ENCODE measurements at regions not wholly inside any gene's neighbourhood (a gene's known extent, or its start where the extent isn't known, plus 50 kb on each side); places are given as distances from the start of the nearest gene placed in this dataset.

DNA sequence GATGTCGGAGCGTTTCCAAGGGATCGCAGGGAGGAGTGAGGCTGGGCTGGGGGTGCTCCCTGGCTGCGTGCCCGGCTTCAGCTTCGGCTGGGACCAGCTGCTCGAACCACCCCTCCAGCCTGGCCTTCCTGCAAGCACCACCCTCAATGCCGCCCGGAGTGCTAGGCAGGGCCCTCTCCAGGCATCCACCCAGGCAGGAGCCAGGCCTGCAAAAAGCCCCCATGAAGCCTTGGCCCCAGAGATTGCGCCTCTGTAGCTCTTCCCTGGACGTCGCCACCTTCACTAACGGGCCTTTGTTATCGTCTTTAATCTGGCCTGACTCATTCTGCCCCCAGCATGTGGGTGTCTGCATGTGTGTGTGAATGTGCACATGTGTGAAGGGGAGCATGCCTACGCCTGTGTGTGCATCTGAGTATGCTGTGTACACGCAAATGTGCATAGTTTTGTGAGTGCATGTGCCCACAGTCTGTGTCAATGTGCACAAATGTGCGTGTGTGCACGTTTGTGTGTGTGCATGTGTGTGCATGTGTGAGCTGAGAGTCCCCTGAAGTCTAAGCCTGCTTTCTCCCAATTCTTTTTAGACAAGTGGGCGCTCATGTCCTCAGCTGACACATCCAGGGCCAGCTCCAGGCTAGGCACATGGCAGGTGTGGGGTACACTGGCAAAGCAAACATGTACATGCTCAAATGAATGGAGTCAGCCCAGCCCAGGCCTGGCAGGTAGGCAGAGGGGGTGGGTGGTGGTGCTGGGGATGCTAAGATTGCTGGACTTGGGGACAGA lies 195.4 kb upstream of the C14orf180 start:
- TF ChIP-seq, protein P1, sequence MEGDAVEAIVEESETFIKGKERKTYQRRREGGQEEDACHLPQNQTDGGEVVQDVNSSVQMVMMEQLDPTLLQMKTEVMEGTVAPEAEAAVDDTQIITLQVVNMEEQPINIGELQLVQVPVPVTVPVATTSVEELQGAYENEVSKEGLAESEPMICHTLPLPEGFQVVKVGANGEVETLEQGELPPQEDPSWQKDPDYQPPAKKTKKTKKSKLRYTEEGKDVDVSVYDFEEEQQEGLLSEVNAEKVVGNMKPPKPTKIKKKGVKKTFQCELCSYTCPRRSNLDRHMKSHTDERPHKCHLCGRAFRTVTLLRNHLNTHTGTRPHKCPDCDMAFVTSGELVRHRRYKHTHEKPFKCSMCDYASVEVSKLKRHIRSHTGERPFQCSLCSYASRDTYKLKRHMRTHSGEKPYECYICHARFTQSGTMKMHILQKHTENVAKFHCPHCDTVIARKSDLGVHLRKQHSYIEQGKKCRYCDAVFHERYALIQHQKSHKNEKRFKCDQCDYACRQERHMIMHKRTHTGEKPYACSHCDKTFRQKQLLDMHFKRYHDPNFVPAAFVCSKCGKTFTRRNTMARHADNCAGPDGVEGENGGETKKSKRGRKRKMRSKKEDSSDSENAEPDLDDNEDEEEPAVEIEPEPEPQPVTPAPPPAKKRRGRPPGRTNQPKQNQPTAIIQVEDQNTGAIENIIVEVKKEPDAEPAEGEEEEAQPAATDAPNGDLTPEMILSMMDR (IDR thresholded peaks at IDR 0.05): no peak
- intact Hi-C loops (cut with DNase I; ENCODE audit: low total_unique reads): no loop called here
- H3K27me3 ChIP-seq: peaks cover 0 to 55% of the 10 kb centered on the region in 2 donors
- peaks cover 0 to 14% (median 0%) of the 10 kb centered on the region in 3 donors for H3K9me3 ChIP-seq
- no peak overlapping the region for H3K4me3 ChIP-seq
- H3K36me3 ChIP-seq: no peaks in the 10 kb centered on the region
- H3K27ac ChIP-seq: no peak overlapping the region
- H3K4me1 ChIP-seq: no peaks in the 10 kb centered on the region
- DNase-seq: peak; percentile 14 to 47

DNA sequence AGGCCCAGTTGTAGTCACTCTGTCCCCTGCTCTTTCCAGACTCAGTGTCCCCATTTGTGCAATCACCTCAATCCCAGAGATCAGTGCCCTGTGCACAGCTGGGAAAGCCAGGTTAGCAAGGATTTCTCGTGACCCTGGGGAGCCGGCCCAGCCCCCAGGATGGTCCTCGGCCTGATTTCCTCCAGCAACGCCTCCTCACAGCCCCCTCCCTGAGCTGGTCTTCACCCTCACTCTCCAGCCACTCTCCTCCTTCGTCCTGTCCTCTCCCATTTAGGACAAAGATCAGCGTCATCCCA lies 194.8 kb upstream of the C14orf180 start:
- no peaks in the 10 kb centered on the region for H3K36me3 ChIP-seq
- H3K27ac ChIP-seq: no peak overlapping the region
- intact Hi-C loops (cut with DNase I; ENCODE audit: low total_unique reads): no loop called here
- H3K4me1 ChIP-seq: no peaks in the 10 kb centered on the region
- peak in 1 of 2 donors; percentile 15 for DNase-seq
- H3K4me3 ChIP-seq: no peak overlapping the region
- H3K27me3 ChIP-seq: peaks cover 0 to 50% of the 10 kb centered on the region in 2 donors
- H3K9me3 ChIP-seq: peaks cover 0 to 10% (median 0%) of the 10 kb centered on the region in 3 donors
- TF ChIP-seq, protein P1 (IDR thresholded peaks at IDR 0.05): no peak

DNA sequence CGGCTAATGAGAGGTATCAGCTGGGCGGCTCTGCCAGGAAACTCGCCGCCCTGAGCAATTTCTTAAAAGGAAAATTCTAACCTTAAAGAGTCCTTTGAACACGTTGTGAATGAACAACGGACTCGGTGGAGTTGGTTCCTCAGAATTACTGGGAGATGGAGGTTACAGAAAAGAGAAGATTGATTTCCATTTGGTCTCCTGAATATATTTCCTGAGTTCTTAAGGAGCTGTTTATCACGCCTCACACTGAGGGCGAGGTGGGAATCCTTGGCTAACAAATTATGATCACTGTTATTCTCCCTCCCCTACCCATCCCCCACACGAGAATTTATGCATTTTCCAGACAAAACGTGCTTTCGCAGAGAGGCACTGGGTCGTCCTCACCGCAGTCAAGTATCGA lies 194.5 kb upstream of the C14orf180 start:
- H3K9me3 ChIP-seq: peaks cover 0 to 7% (median 0%) of the 10 kb centered on the region in 3 donors
- peaks cover 0 to 46% of the 10 kb centered on the region in 2 donors for H3K27me3 ChIP-seq
- intact Hi-C loops (cut with DNase I; ENCODE audit: low total_unique reads): no loop called here
- TF ChIP-seq, protein P1 (IDR thresholded peaks at IDR 0.05): no peak
- no peaks in the 10 kb centered on the region for H3K36me3 ChIP-seq
- peak in 1 of 2 donors; percentile 3 for DNase-seq
- no peaks in the 10 kb centered on the region for H3K4me1 ChIP-seq
- H3K27ac ChIP-seq: no peak overlapping the region
- H3K4me3 ChIP-seq: no peak overlapping the region

DNA sequence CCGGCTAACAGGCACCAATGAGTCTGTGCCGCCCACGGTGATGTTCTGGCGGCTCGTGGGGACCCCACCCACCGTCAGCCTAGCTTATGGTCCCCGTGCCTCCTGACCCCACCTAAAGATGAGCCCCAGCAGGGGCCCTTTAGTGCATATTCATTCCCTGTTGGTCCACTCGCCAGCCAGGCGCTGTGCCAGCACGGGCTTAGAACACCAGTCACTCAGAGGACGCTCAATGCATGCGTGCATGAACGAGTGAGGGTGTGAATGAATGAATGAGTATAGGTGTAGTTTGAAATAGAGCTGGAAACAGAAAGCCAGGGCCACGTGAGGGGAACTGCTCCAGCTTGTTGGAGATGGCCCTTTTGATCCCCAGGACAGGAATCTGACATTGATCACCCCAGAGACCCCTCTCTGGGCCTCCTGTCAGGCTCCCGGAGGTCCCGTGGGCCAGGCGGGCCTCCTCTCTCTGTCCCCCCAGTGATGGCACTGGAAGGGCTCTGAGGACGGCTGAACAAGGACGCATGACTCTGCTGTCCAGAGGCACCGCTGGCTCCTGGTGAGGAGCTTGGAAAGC lies 193.9 kb upstream of the C14orf180 start:
- peak; percentile 12 to 27 for DNase-seq

DNA sequence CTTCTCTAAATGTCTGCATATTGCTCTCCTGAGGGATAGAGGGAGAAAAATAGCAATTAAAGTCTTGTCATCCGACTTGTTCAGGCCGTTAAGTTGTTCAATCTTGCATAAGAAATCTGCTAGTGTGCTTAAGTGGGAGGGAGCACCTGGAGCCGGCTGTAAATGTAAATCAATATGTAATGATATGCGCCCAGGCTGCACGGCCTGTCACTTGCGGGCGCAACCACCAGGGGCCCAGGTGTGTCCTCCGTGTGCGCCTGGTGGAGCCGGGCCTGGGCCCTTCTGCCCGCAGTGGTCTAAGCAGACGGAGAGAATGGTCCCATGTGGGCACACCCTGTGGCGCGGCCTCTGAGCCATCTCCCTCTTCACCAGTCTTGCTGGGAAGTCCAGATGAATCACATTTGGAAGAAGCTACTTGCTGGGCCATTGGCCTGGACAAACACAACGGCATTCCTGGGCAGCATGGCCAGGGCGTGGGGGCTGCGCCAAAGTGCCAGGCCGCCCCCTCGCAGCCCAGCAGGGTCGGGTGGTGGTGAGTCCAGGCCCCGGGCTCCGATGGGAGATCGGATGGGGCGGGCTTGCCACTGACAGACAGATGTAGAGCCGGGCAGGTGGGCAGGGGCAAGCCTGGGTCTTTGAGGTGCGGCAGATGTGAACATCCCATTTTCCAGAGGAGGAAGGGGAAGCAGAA lies 193.3 kb upstream of the C14orf180 start:
- peak; percentile 14 to 60 for DNase-seq
- intact Hi-C loops (cut with DNase I; ENCODE audit: low total_unique reads): no loop called here
- TF ChIP-seq, protein P1 (IDR thresholded peaks at IDR 0.05): no peak
- no peak overlapping the region for H3K4me3 ChIP-seq
- H3K27me3 ChIP-seq: peaks cover 0 to 46% of the 10 kb centered on the region in 2 donors
- H3K9me3 ChIP-seq: no peaks in the 10 kb centered on the region
- H3K36me3 ChIP-seq: no peaks in the 10 kb centered on the region
- no peak overlapping the region for H3K27ac ChIP-seq
- no peaks in the 10 kb centered on the region for H3K4me1 ChIP-seq

More for the DNA sequence above, 193.9 kb upstream of the C14orf180 start:
- TF ChIP-seq, protein P1 (IDR thresholded peaks at IDR 0.05): no peak
- Histone ChIP-seq H3K4me3 (no peak overlapping the region), H3K4me1 (no peaks in the 10 kb centered on the region), H3K9me3 (peaks cover 0 to 3% (median 0%) of the 10 kb centered on the region in 3 donors), H3K27me3 (peaks cover 0 to 46% of the 10 kb centered on the region in 2 donors), H3K27ac (no peak overlapping the region), H3K36me3 (no peaks in the 10 kb centered on the region)
- intact Hi-C loops (cut with DNase I; ENCODE audit: low total_unique reads): no loop called here

All from tibial artery (tissue), 4 donors.